Spleen (tissue), 11 donors: ENCODE measurements at regions not wholly inside any gene's neighbourhood (a gene's known extent, or its start where the extent isn't known, plus 50 kb on each side); places are given as distances from the start of the nearest gene placed in this dataset.

Source experiments
- DNase-seq: peaks from one replicate; pipeline ENCODE4 v3.0.0-alpha.2; 2020
- H3K27ac ChIP-seq, 8 donors: fragments of 200-600 bp; sonication (generic) in 7 of 8; 1 replicate in 4 of 8; 2 replicates in 4 of 8; pipeline versions ENCODE4 v1.5.0 to v1.8.0; 2016 to 2021; ENCODE audit warnings: inconsistent platforms in 4 of 8, mild to moderate bottlenecking in 4 of 8, moderate library complexity in 1 of 8
- H3K27me3 ChIP-seq, 7 donors: fragments of 200-600 bp; sonication (generic) in 6 of 7; replicated peaks in 1 of 7; 1 replicate in 4 of 7; 2 replicates in 3 of 7; pipeline versions ENCODE4 v1.5.0 to v1.8.0; 2016 to 2021; ENCODE audit warnings: inconsistent platforms in 3 of 7, mild to moderate bottlenecking in 1 of 7
- H3K36me3 ChIP-seq, 6 donors: fragments of 200-600 bp; sonication (generic) in 5 of 6; 1 replicate in 4 of 6; 2 replicates in 2 of 6; pipeline versions ENCODE4 v1.5.0 to v1.8.0; 2016 to 2021; ENCODE audit warnings: inconsistent platforms in 2 of 6
- H3K4me1 ChIP-seq, 6 donors: fragments of 200-600 bp; sonication (generic) in 5 of 6; 1 replicate in 3 of 6; 2 replicates in 3 of 6; pipeline versions ENCODE4 v1.5.0 to v1.8.0; 2016 to 2021; ENCODE audit warnings: inconsistent platforms in 3 of 6
- H3K4me3 ChIP-seq, 8 donors: fragments of 200-600 bp; sonication (generic) in 7 of 8; 1 replicate in 4 of 8; 2 replicates in 4 of 8; pipeline versions ENCODE4 v1.5.0 to v1.8.0; 2016 to 2021; ENCODE audit warnings: inconsistent platforms in 4 of 8, mild to moderate bottlenecking in 4 of 8, moderate library complexity in 2 of 8
- H3K9me3 ChIP-seq, 8 donors: fragments of 200-600 bp; sonication (generic) in 7 of 8; 1 replicate in 4 of 8; 2 replicates in 4 of 8; pipeline versions ENCODE4 v1.5.0 to v1.8.0; 2016 to 2021; ENCODE audit warnings: inconsistent platforms in 4 of 8
- POLR2A ChIP-seq, 3 donors: fragments of 450-650 bp; IDR thresholded peaks; one replicate each; pipeline ENCODE4 v1.5.1; 2017; ENCODE audit warnings: antibody characterized with exemption in 3 of 3, mild to moderate bottlenecking in 1 of 3
- POLR2AphosphoS5 ChIP-seq, 3 donors: sonication (generic); formaldehyde crosslinking; IDR thresholded peaks; one replicate each; pipeline ENCODE4 v1.5.1; 2017; ENCODE audit warnings: antibody characterized with exemption in 3 of 3
- WGBS, 5 donors: extraction: QIAGEN DNeasy Blood & Tissue Kit in 3 of 5; methylation state at CpG; one replicate each; pipeline versions ENCODE4 v1.1.5 to v1.1.7; 2013 to 2018; 5-methylcytosine and 5-hydroxymethylcytosine counted together
- intact Hi-C: fragments of 100-400 bp; cut with DNase I; formaldehyde crosslinking; loops from one replicate; pipeline ENCODE4 v1.15.0; 2023; ENCODE audit warnings: low total_unique reads
- TF ChIP-seq, protein P1 (sequence below), 11 experiments: fragments of 200-600 bp in 7 of 11; fragments of 450-650 bp in 4 of 11; sonication (generic) in 4 of 11; IDR thresholded peaks in 8 of 11; conservative IDR thresholded peaks in 3 of 11; 1 replicate in 7 of 11; 2 replicates in 4 of 11; pipeline versions ENCODE4 v1.4.0 to v1.8.0; 2016 to 2021; ENCODE audit warnings: antibody characterized with exemption in 11 of 11, inconsistent platforms in 4 of 11, mild to moderate bottlenecking in 1 of 11
- donor health status: healthy with polysubstance abuse.
- donor health status: DM: no; HTN: no; CAD: no; lungs with moderate emphysema.
- donor health status: DM: no; HTN: no; CAD: no.
- donor health status: Bipolar disorder and iron deficiency.
- donor health status: healthy.
- donor health status: DM: no; HTN: no; CAD: no.
- donor health status: DM: yes; HTN: yes; CAD: no.

DNA sequence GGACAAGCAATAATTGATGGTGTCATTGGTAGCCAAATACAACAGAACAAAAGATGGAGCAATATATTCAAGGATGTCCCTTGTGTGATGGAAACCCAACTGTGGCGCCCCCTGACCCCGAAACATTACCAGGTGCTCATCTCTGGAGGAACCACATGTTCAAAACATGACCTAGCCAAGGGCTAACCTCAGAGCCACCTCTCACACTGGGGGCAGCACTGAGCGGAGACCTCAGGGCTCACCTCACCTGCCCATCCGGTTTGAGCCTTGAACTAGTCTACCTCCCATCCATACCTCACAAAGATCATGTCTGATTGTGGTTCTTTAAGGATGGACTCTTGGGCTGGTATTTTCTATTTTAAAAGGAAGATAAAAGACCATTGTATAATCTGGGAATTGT is 314.4 kb upstream of the CDH7 start:
- Histone ChIP-seq H3K36me3 (no peaks in the 10 kb centered on the region), H3K27ac (no peak overlapping the region), H3K9me3 (peaks cover 0 to 9% (median 0%) of the 10 kb centered on the region in 8 donors), H3K27me3 (no peaks in the 10 kb centered on the region), H3K4me1 (no peaks in the 10 kb centered on the region), H3K4me3 (no peak overlapping the region)
- TF ChIP-seq POLR2A (IDR thresholded peaks at IDR 0.05) (no peak), POLR2AphosphoS5 (IDR thresholded peaks at IDR 0.05) (no peak)
- TF ChIP-seq, protein P1, sequence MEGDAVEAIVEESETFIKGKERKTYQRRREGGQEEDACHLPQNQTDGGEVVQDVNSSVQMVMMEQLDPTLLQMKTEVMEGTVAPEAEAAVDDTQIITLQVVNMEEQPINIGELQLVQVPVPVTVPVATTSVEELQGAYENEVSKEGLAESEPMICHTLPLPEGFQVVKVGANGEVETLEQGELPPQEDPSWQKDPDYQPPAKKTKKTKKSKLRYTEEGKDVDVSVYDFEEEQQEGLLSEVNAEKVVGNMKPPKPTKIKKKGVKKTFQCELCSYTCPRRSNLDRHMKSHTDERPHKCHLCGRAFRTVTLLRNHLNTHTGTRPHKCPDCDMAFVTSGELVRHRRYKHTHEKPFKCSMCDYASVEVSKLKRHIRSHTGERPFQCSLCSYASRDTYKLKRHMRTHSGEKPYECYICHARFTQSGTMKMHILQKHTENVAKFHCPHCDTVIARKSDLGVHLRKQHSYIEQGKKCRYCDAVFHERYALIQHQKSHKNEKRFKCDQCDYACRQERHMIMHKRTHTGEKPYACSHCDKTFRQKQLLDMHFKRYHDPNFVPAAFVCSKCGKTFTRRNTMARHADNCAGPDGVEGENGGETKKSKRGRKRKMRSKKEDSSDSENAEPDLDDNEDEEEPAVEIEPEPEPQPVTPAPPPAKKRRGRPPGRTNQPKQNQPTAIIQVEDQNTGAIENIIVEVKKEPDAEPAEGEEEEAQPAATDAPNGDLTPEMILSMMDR (IDR thresholded peaks at IDR 0.05 in 8 of 11, conservative IDR thresholded peaks at IDR 0.05 in 3 of 11) = no peak
- 80 to 93% (median 88%) methylated on average over 4 of the region's 4 CpGs for WGBS, 5 donors
- DNase-seq = no peak
- intact Hi-C loops = no loop called here

DNA sequence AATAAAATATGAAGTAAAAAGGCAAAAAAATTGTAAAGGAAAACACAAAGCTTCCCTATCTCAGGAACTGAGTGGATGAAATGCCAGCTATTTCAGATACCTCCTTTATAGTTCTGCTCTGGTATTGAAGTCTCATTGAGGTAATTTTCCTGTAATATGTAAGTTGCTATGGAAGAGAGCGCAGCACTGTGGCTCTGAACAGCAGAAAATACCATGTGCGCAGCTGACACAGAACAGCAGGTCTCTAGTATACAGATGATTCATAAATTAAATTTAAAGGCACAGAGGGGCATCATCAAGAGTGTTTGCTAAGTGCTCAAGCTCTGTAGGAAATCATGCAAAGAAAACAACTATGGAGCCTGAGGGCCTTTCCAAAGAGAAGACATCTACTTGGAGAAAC is 315.3 kb upstream of the CDH7 start:
- intact Hi-C loops = no loop called here
- Histone ChIP-seq H3K36me3 (no peaks in the 10 kb centered on the region), H3K27ac (no peak overlapping the region), H3K27me3 (no peaks in the 10 kb centered on the region), H3K4me1 (no peaks in the 10 kb centered on the region), H3K9me3 (peaks cover 0 to 9% (median 0%) of the 10 kb centered on the region in 8 donors), H3K4me3 (no peak overlapping the region)
- 85 to 100% (median 91%) methylated on average over 2 of the region's 2 CpGs for WGBS, 5 donors
- DNase-seq = no peak
- TF ChIP-seq POLR2A (IDR thresholded peaks at IDR 0.05) (no peak), POLR2AphosphoS5 (IDR thresholded peaks at IDR 0.05) (no peak)
- TF ChIP-seq, protein P1 (IDR thresholded peaks at IDR 0.05 in 8 of 11, conservative IDR thresholded peaks at IDR 0.05 in 3 of 11) = no peak

DNA sequence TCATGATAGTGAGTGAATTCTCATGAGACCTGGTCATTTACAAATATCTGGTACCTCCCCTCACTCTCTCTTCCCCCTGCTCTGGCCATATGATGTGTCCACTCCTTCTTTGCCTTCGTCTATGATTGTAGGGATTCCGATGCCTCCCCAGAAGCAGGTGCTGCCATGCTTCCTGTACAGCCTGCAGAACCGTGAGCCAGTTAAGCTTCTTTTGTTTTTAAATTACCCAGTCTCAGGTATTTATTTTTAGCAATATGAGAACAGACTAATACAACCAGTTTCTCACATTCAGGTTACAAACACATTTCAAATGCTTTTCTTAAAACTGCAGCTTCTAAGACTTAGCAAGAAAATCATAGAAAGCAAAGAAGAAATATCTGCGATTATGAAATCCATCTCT is 321.2 kb upstream of the CDH7 start:
- WGBS, 5 donors = 81 to 92% (median 85%) methylated on average over 4 of the region's 4 CpGs

GRCh38 chr18:65425366-65425765 is 325.4 kb upstream of the CDH7 start:
- intact Hi-C loops = no loop called here
- 13 to 35% (median 28%) methylated on average over 3 of the region's 3 CpGs for WGBS, 5 donors
- Histone ChIP-seq H3K27me3 (no peaks in the 10 kb centered on the region), H3K36me3 (no peaks in the 10 kb centered on the region), H3K4me1 (no peaks in the 10 kb centered on the region), H3K9me3 (peaks cover 0 to 7% (median 0%) of the 10 kb centered on the region in 8 donors), H3K4me3 (no peak overlapping the region), H3K27ac (no peak overlapping the region)
- DNase-seq = no peak
- TF ChIP-seq, protein P1 (IDR thresholded peaks at IDR 0.05 in 8 of 11, conservative IDR thresholded peaks at IDR 0.05 in 3 of 11) = no peak
- TF ChIP-seq POLR2A (IDR thresholded peaks at IDR 0.05) = no peak
- TF ChIP-seq POLR2AphosphoS5 (IDR thresholded peaks at IDR 0.05) = no peak

More for the DNA sequence above, 321.2 kb upstream of the CDH7 start:
- Histone ChIP-seq H3K4me3 (no peak overlapping the region), H3K9me3 (peaks cover 0 to 3% (median 0%) of the 10 kb centered on the region in 8 donors), H3K27ac (no peak overlapping the region), H3K4me1 (no peaks in the 10 kb centered on the region), H3K36me3 (no peaks in the 10 kb centered on the region), H3K27me3 (no peaks in the 10 kb centered on the region)
- intact Hi-C loops = no loop called here
- DNase-seq = no peak
- no peak for TF ChIP-seq POLR2AphosphoS5 (IDR thresholded peaks at IDR 0.05)
- TF ChIP-seq POLR2A (IDR thresholded peaks at IDR 0.05) = no peak
- TF ChIP-seq, protein P1 (IDR thresholded peaks at IDR 0.05 in 8 of 11, conservative IDR thresholded peaks at IDR 0.05 in 3 of 11) = no peak
